T1000 (cell line): ENCODE measurements at regions not wholly inside any gene's neighbourhood (a gene's known extent, or its start where the extent isn't known, plus 50 kb on each side); places are given as distances from the start of the nearest gene placed in this dataset.

Experiments
- DNase-seq: peaks from one replicate; lab custom pipeline; 2025; ENCODE audit warnings: mixed read lengths; lab: John Stamatoyannopoulos, UW

- no peak for DNase-seq
Observed at GRCh38 chr12:60137513-60137912, 541.7 kb downstream of the SLC16A7 start.

GRCh38 chr12:60138526-60138925 is 542.7 kb downstream of the SLC16A7 start:
- DNase-seq = no peak

GRCh38 chr12:60144395-60144794 is 548.6 kb downstream of the SLC16A7 start:
- DNase-seq = no peak

GRCh38 chr12:60148109-60148508 is 552.3 kb downstream of the SLC16A7 start:
- no peak for DNase-seq

- DNase-seq = no peak
Observed at GRCh38 chr12:60148831-60149230, 553.0 kb downstream of the SLC16A7 start.

GRCh38 chr12:60152756-60153155 is 556.9 kb downstream of the SLC16A7 start:
- DNase-seq = no peak

GRCh38 chr12:60159761-60160160 is 563.9 kb downstream of the SLC16A7 start:
- no peak for DNase-seq

- DNase-seq = no peak
Observed at GRCh38 chr12:60162988-60163720, 567.3 kb downstream of the SLC16A7 start.

- no peak for DNase-seq
Observed at GRCh38 chr12:60165781-60166180, 570.0 kb downstream of the SLC16A7 start.

- DNase-seq = no peak
Observed at GRCh38 chr12:60168441-60168840, 572.6 kb downstream of the SLC16A7 start.

GRCh38 chr12:60169904-60170303 is 574.1 kb downstream of the SLC16A7 start:
- no peak for DNase-seq

- no peak for DNase-seq
Observed at GRCh38 chr12:60172266-60173211, 576.7 kb downstream of the SLC16A7 start.

GRCh38 chr12:60173224-60174170 is 577.7 kb downstream of the SLC16A7 start:
- no peak for DNase-seq

GRCh38 chr12:60174476-60174875 is 578.6 kb downstream of the SLC16A7 start:
- DNase-seq = no peak

GRCh38 chr12:60174941-60175340 is 579.1 kb downstream of the SLC16A7 start:
- no peak for DNase-seq

GRCh38 chr12:60176891-60177290 is 581.1 kb downstream of the SLC16A7 start:
- DNase-seq = no peak

GRCh38 chr12:60180298-60180697 is 584.5 kb downstream of the SLC16A7 start:
- DNase-seq = no peak

GRCh38 chr12:60182354-60182753 is 586.5 kb downstream of the SLC16A7 start:
- no peak for DNase-seq

- no peak for DNase-seq
Observed at GRCh38 chr12:60184096-60184495, 588.3 kb downstream of the SLC16A7 start.

GRCh38 chr12:60185060-60185459 is 589.2 kb downstream of the SLC16A7 start:
- DNase-seq = no peak

GRCh38 chr12:60191271-60191670 is 595.4 kb downstream of the SLC16A7 start:
- no peak for DNase-seq
